HUES48 (cell line): ENCODE measurements at regions not wholly inside any gene's neighbourhood (a gene's known extent, or its start where the extent isn't known, plus 50 kb on each side); places are given as distances from the start of the nearest gene placed in this dataset.

Source experiments
- H3K27ac ChIP-seq: one replicate; pipeline ENCODE4 v1.7.0; 2013; ENCODE audit warnings: low read depth, low read length, inconsistent platforms
- H3K27me3 ChIP-seq: 2 replicates; pipeline ENCODE4 v1.6.1; 2013; ENCODE audit warnings: mild to moderate bottlenecking, low read length; ENCODE audit not compliant: control insufficient read depth, insufficient read depth
- H3K36me3 ChIP-seq: 2 replicates; pipeline ENCODE4 v1.6.1; 2013; ENCODE audit warnings: low read length; ENCODE audit not compliant: control insufficient read depth, insufficient read depth
- H3K4me1 ChIP-seq: 2 replicates; pipeline ENCODE4 v1.6.1; 2013; ENCODE audit warnings: mild to moderate bottlenecking, low read length; ENCODE audit not compliant: control insufficient read depth, insufficient read depth
- H3K4me3 ChIP-seq: 2 replicates; pipeline ENCODE4 v1.5.1; 2013; ENCODE audit warnings: mild to moderate bottlenecking, low read depth, low read length
- H3K9ac ChIP-seq: 2 replicates; pipeline ENCODE4 v1.6.1; 2013; ENCODE audit warnings: mild to moderate bottlenecking, low read depth, low read length, moderate library complexity
- H3K9me3 ChIP-seq: 2 replicates; pipeline ENCODE4 v1.6.1; 2013; ENCODE audit warnings: low read length; ENCODE audit not compliant: control insufficient read depth, insufficient read depth

DNA sequence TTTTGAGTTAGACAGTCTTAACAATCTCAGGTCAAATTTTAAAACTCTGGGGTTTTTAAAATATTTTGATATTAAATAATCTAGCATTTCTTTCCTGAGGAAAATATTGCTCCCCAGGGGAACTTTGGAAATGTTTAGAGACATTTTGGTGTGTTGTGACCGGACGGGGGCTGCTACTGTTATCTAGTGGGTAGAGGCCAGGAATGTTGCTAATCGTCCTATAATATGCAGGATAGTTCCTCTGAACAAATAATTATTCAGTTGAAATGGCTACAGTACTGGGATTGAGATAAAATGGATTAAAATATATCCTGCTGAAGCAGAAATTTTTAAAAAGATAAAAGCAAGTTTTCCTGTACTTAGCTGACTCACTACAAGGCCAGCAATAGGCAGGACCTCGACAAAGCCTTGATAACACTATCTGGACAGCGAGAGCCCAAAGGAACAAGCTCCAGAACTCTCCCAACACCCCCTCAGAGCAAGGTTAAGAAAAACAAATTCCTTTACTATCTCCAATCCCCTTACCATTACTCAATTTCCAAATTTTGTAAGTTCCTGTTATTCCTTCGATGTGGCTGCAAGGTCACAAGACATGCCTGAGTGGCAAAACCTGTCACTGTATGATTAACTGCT is 1407.4 kb downstream of the SUCLG1 start:
- Histone ChIP-seq H3K9me3 (0 out of 2 replicates have a peak, but pooled peaks cover 5% of the 10 kb centered on the region), H3K27me3 (no peaks in the 10 kb centered on the region), H3K4me1 (no peaks in the 10 kb centered on the region), H3K4me3 (no peak overlapping the region), H3K9ac (no peak overlapping the region), H3K27ac (no peak overlapping the region), H3K36me3 (no peaks in the 10 kb centered on the region)

DNA sequence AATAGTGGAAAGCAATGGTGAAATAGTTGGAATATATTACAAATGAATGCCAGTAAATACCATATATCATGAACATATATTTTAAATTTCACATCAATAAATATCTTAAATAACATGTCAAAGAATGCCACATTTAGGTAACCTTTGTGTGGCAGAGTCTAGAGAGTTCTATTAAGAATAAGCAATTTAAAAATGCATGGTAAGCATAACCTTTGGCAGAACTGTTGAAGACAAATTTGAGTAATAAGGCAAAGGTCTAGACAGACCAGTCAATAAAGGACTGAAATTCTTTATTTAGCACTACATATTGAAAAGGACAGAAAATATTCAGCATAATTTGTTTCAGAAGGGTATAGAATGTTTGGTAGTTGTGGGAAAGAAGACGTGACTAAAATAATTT is 1417.0 kb downstream of the SUCLG1 start:
- no peaks in the 10 kb centered on the region for H3K27me3 ChIP-seq
- H3K9ac ChIP-seq = no peak overlapping the region
- no peak overlapping the region for H3K27ac ChIP-seq
- no peaks in the 10 kb centered on the region for H3K36me3 ChIP-seq
- H3K4me3 ChIP-seq = no peak overlapping the region
- no peaks in the 10 kb centered on the region for H3K4me1 ChIP-seq
- H3K9me3 ChIP-seq = no peaks in the 10 kb centered on the region; the same call in 1 of the 2 replicates

DNA sequence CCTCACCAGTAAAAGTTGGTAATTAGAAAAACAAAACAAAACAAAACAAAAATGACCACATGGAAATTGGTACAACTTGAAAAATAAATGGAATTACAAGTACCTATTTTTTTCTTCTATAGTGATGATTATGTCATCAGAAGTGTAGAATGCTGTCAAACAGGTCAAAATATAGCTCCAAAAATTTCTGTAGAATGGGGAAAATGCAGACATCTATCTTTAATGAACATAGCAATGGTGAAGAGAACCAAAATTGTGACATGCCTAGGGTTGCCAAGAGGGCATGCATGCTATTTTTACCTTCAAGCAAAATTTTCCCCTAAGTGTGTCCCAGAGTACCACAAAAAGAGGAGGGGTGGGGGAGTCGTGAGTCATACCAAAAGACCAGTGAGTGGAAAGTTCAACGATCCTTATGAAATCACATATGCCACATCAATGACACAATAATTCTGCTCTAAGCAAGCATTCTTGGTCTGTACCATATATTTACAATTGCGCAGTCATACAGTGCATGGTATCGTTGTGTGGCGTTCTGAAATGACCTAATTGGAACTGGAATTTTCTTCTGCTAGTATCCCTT is 1436.4 kb downstream of the SUCLG1 start:
- Histone ChIP-seq H3K4me3 (no peak overlapping the region), H3K27ac (no peak overlapping the region), H3K4me1 (peaks cover 8% of the 10 kb centered on the region; the same call in 1 of the 2 replicates), H3K27me3 (no peaks in the 10 kb centered on the region), H3K9ac (no peak overlapping the region), H3K9me3 (no peaks in the 10 kb centered on the region), H3K36me3 (no peaks in the 10 kb centered on the region)

DNA sequence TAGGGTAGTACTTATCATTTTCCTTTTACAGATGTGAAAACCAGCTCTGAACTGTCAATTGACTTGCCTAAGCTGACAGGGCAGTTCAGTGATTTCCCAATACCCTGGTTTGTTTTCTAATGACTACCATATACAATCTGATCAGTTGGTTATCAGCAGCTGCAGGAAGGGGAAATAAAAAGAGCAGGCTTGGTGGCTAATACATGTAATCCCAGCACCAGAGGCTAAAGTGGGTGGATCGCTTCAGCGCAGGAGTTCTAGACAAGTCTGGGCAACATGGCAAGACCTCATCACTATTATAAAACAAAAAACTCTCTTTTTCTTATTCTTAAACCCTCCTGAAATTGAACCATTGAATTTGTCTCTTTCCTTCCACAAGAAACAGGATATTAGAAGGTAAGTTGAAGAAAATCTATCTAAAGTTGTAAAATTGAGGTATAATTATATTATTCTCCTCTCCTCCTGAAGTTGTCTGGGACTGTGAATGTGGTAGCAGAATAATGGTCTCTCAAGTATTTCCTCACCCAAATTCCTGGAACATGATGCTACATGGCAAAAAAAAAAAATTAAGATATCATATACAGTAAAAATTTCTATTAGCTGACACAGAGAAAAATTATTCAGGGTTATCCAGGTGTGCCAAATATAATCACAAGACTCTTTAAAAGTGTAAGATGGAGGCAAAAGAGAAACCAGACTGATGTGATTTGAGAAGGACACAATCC is 1441.6 kb downstream of the SUCLG1 start:
- Histone ChIP-seq H3K9me3 (no peaks in the 10 kb centered on the region), H3K36me3 (no peaks in the 10 kb centered on the region), H3K4me3 (no peak overlapping the region), H3K4me1 (peaks cover 6% of the 10 kb centered on the region; the same call in 1 of the 2 replicates), H3K9ac (no peak overlapping the region), H3K27ac (no peak overlapping the region), H3K27me3 (no peaks in the 10 kb centered on the region)

DNA sequence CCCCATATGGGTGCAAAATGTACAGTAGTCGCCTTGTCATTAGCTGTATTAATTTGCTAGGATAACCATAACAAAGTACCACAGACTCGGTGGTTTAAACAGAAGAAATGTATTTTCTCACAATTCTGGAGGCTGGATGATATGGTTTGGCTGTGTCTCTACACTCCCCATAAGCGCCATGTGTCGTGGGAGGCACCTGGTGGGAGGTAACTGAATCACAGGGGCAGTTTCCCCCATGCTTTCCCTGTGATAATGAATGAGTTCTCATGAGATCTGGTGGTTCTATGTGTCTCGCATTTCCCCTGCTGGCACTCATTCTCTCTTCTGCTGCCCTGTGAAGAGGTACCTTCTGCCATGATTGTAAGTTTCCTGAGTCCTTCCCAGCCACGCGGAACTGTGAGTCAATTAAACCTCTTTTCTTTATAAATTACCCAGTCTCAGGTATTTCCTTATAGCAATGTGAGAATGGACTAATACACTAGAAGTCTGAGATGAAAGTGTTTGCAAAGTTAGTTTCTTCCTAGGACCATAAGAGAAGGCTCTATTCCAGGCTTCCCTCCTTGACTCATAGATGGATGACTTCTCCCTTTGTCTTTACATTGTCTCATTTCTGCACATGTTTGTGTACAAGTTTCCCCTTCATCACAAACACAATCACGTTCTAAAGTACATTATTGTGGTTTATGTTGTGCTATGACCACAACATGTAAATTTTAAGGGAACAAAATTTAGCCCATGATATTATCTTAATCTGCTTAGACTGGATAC is 1442.6 kb downstream of the SUCLG1 start:
- no peak overlapping the region for H3K27ac ChIP-seq
- H3K27me3 ChIP-seq = no peaks in the 10 kb centered on the region
- no peaks in the 10 kb centered on the region for H3K9me3 ChIP-seq
- H3K4me3 ChIP-seq = no peak overlapping the region
- H3K4me1 ChIP-seq = no peaks in the 10 kb centered on the region
- H3K9ac ChIP-seq = no peak overlapping the region
- H3K36me3 ChIP-seq = no peaks in the 10 kb centered on the region

DNA sequence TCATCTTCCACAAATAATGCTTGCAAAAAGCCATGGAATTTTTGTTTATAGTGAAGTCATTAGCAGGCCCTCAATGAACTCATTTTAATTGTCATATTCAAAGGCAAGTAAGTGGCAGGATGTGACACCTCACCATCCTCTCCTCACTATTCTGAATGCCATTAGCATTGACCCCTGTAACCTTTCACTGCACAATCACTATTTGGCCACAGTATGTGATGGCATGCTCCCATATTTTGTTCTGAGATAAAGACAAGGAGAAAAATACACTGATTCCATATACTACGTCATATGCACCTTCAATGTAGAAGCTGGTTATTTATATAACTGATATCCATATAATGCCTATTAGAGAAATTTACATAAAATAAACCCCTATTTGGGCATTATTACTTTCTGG is 1443.2 kb downstream of the SUCLG1 start:
- Histone ChIP-seq H3K27me3 (no peaks in the 10 kb centered on the region), H3K4me1 (no peaks in the 10 kb centered on the region), H3K36me3 (no peaks in the 10 kb centered on the region), H3K4me3 (no peak overlapping the region), H3K9me3 (no peaks in the 10 kb centered on the region), H3K9ac (no peak overlapping the region), H3K27ac (no peak overlapping the region)

DNA sequence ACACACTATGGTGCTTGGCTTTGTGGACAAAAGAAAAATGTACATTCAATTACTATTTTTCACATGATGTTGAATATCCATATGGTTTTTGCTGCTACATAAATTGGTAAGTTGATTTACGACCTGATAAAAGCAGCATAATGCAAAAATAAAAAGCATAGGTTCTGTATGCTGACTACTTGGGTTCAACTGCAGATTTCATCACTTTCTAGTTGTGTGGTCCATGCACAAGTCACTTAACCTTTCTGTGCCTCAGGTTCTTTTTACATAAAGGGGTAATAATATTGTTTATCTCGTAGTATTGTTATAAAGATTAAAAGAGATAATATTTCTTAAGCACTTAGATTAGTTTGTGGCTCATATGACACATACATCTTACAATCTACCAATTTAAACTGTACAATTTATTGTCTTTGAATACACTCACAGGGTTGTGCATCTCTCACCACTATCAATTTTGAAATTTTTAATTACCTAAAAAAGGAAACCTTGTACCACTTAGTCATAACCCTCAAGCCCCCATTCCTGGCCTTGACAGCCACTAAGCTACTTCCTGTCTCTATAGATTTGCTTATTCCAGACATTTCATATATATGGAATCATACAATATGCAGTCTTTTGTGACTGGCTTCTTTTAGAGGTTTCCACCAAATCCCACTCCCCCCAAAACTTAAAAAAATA is 1443.9 kb downstream of the SUCLG1 start:
- Histone ChIP-seq H3K4me1 (no peaks in the 10 kb centered on the region), H3K36me3 (no peaks in the 10 kb centered on the region), H3K27me3 (no peaks in the 10 kb centered on the region), H3K27ac (no peak overlapping the region), H3K4me3 (no peak overlapping the region), H3K9ac (no peak overlapping the region), H3K9me3 (no peaks in the 10 kb centered on the region)

DNA sequence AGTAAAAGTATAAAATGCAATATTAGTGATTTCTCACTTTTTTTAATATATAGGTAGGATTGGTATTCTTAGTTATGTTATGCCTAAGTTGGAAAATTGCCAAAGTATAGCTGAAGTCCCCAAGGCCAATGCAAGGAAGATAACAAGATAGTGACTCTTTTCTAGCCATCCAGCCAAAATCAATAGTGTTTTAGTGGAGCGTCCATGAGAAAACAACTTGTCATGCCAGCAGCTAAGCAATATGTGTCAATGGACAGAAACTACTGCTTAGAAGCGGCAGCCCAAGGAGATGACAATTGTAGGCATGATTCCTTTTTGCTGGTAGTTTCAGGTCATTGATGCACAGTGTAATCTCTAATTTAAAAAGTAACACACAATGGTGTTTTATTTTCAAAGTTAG is 1444.6 kb downstream of the SUCLG1 start:
- H3K36me3 ChIP-seq = no peaks in the 10 kb centered on the region
- no peak overlapping the region for H3K9ac ChIP-seq

DNA sequence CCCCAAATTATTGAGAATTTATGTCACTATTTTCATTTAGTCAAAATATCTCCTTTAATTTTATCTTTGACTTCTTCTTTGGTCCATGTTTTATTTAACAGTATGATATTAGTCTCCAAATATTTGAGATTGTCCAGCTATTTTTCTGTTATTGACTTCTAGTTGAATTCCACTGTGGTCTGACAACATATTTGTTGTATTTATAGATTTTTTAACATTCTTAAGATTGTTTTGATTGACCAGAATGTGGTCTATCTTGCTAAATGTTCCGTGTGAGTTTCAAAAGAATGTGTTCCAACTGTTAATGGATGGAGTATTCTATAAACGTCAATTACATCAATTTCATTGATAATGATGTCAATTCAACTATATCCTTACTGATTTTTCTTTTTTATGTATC is 1452.1 kb downstream of the SUCLG1 start:
- Histone ChIP-seq H3K27me3 (no peaks in the 10 kb centered on the region), H3K27ac (no peak overlapping the region), H3K4me3 (no peak overlapping the region), H3K9ac (no peak overlapping the region), H3K4me1 (no peaks in the 10 kb centered on the region), H3K9me3 (no peaks in the 10 kb centered on the region), H3K36me3 (no peaks in the 10 kb centered on the region)

More for the DNA sequence above, 1444.6 kb downstream of the SUCLG1 start:
- no peak overlapping the region for H3K27ac ChIP-seq
- H3K4me1 ChIP-seq = no peaks in the 10 kb centered on the region
- H3K4me3 ChIP-seq = no peak overlapping the region
- H3K9me3 ChIP-seq = no peaks in the 10 kb centered on the region
- H3K27me3 ChIP-seq = no peaks in the 10 kb centered on the region

DNA sequence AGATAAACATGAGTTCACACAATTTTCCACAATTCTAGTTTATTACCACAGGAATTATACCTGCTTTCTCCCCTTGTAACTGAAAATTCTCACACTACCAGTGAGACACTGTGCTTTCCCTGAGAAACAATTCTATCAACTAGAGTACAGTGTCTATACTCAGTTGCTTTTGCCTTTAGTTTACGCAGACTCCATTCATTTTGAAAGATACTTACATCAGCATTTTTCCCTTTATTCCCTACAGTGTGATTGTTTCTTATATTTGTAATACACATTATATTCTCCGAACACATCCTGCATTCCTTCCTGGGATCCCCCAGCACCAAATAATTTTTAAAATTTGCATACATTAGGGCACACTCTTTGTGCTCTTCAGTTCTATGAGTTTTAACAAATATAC is 1455.5 kb downstream of the SUCLG1 start:
- Histone ChIP-seq H3K36me3 (no peaks in the 10 kb centered on the region), H3K9me3 (no peaks in the 10 kb centered on the region), H3K4me1 (no peaks in the 10 kb centered on the region), H3K4me3 (no peak overlapping the region), H3K27me3 (no peaks in the 10 kb centered on the region), H3K9ac (no peak overlapping the region), H3K27ac (no peak overlapping the region)
